Islet of Langerhans (tissue), 1 donor: ENCODE measurements at regions not wholly inside any gene's neighbourhood (a gene's known extent, or its start where the extent isn't known, plus 50 kb on each side); places are given as distances from the start of the nearest gene placed in this dataset.
"Not testable (repeated sequence)": the region's sequence is repeated elsewhere in the genome, so short reads cannot be mapped to it uniquely, and the experiment has no call there.

ENCODE experiments used
- FAIRE-seq: peaks from one replicate; lab custom pipeline; 2011; peaks lifted over from hg19 to GRCh38; lab: Jason Lieb, UNC

DNA sequence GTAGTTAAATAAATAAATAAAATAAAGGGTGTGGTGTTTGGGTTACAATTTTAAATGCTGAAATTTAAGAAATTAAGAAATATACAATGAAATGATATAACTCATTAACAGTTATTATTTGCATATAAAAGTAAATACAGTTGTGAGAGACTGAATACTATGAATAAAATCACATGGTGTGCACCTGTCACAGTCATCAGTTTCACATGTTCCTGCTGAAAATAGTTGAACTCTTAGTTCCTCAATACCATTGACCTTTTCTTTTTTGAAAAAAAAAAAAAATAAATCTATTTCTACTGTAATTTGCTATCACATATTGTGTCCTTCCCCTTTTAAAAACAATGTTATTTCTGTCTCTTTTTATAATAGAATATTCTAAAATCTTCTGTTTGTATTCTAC is 130.9 kb upstream of the CHD1 start:
- FAIRE-seq, result no peak

DNA sequence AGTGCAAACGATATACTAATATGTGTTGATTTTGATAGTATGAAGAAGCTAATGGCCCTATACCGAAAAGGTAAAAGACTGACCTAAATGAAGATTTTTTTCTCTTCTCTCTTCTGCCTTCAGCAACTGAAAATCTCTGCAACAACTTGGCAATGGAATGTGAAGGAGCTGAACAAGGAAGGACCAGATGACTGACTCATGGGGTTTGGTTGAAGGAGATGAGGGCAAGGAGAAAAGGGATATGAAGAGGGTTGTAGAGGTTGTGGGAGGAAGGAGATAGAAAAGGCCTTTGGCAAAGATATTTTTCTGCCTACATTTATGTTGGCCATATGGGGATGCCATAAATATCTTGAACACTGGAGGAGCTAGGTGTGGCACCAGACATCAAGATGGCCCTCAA is 129.7 kb upstream of the CHD1 start:
- no peak for FAIRE-seq

GRCh38 chr5:99054972-99055371 is 126.2 kb upstream of the CHD1 start:
- FAIRE-seq, result no peak

DNA sequence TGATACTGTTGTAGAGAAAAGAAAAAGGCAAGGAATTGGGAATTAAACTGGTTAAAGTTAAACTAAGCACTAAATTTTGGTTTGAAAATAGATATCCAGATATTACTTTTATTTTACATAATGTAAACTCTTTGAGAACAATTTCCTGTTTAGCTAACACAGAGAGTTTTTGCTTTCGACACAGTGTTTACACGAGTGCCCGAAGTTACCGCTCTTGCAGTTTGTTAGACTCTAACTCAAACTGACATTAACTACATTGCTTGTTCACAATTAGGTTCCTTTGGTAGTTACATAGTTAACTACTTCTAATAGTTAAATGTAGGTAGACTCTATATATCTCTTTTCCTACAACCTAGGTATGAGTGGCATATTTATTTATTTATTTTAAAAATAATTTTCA is 117.1 kb upstream of the CHD1 start:
- no peak for FAIRE-seq

- not testable (repeated sequence) for FAIRE-seq
These were observed 114.5 kb upstream of the CHD1 start for GRCh38 chr5:99043257-99043656.

DNA sequence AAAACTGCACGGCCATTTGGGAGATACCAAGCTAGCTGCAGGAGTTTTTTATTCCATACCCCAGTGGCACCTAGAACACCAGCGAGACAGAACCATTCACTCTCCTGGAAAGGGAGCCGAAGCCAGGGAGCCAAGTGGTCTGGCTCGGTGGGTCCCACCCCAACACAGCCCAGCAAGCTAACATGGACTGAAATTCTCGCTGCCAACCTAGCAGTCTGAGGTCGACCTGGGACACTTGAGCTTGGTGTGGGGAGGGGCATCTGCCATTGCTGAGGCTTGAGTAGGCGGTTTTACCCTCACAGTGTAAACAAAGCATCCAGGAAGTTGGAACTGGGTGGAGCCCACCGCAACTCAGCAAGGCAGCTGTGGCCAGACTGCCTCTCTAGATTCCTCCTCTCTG is 108.9 kb upstream of the CHD1 start:
- no peak for FAIRE-seq

DNA sequence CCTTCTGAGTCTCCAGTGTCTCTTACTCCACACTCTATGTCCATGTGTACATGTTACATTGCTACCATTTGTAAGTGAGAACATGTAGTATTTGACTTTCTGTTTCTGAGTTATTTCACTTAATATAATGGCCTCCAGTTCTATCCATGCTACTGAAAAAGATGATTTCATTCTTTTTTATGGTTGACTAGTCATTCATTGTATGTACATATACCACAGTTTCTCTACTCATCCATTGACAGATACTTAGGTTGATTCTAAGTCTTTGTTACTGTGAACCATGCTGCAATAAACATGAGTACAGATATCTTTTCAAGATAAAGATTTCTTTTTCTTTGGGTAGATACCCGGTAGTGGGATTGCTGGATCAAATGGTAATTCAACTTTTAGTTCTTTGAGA is 107.1 kb upstream of the CHD1 start:
- FAIRE-seq, result no peak

GRCh38 chr5:99034336-99034735 is 105.5 kb upstream of the CHD1 start:
- no peak for FAIRE-seq

DNA sequence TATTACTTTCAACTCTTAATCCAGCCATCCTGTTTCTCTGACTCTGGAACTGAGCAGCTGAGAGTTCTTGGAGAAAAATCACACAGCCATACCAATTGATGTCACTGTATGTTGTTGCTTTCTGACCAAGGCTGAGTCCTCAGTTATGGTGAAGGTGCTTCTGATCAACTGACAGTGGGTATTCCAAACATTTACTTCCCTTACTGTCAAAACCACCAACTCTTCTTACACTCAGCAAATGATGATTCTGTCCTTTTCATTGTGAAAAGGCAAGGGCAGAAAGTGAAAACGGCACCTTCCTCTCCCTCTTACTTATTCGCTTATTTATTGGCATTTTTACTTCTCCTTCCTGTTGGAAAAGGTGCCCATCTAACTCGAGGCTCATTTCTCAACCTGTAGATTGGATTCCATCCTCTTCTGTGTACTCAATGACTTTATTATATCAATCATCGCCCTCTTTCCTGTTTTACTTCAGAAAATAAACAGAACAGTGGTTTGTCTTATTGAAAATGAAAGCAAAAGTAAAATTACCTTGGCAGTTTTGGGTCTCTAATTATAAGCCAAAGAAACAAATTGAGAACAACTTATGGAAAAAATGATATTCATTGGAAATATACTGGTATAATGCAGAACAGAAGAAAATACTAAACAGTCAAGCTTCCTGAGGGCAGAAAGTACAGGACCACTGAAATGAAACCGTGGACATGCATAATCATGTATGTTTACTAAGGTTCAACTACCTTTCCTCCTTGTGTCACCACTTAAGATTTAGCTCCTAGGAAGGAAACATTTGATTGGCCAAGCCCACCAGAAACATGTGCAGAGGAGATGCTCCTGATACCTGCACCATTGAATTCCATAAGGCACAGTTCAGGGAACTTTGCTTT is 104.5 kb upstream of the CHD1 start:
- peak; percentile 82 for FAIRE-seq

DNA sequence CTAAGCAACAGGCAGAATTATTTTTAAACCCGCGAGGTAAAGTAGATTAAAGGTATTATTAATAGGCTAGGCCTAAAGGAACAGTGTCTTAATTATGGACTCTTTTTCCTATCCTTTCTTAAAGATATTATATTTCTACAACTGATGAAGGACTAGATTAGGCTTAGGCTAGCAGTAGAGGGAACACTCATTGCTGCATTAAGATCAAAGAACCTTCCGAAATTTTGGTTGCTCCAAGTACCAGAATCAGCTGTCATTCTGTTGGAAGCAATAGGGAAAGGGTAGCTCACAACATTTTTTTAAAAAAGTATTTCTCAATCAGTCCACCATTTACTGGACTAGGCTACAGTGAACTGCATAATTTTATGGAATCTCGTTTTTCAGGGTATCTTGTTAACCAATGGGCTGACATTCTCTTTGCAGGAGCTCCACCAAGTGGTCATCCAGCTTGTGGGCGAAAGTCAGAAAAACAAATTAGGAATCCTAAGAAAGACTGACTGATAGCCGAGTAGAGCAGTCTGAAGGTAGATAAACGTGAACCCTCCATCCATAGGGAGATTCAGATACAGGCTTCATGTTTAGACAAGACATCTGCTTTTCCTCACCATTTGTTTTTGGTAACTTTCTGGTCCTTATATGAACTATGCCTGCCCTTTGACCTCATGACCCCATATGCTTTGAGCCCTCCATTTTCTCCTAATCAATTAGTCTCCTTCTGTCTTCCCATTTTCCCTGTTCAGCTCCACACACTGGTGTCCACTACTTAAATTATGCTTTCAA is 103.6 kb upstream of the CHD1 start:
- FAIRE-seq, result peak; percentile 96

- FAIRE-seq, result no peak
These were observed 102.2 kb upstream of the CHD1 start for GRCh38 chr5:99030906-99031440.

GRCh38 chr5:99029172-99029571 is 100.4 kb upstream of the CHD1 start:
- no peak for FAIRE-seq

DNA sequence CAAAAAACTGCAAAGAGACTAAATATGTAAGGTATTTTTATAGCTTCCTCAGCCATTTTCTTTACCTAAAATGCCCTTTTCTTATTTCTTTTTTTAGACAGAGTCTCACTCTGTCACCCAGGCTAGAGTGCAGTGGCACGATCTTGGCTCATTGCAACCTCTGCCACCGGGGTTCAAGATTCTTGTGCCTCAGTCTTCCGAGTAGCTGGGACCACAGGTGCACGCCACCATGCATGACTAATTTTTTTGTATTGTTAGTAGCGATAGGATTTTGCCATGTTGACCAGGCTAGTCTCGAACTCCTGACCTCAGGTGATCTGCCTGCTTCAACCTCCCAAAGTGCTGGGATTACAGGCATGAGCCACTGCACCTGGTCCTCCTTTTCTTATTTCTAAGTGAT is 99.4 kb upstream of the CHD1 start:
- not testable (repeated sequence) for FAIRE-seq

- peak; percentile 72 for FAIRE-seq
These were observed 96.7 kb upstream of the CHD1 start for GRCh38 chr5:99025298-99026045.

DNA sequence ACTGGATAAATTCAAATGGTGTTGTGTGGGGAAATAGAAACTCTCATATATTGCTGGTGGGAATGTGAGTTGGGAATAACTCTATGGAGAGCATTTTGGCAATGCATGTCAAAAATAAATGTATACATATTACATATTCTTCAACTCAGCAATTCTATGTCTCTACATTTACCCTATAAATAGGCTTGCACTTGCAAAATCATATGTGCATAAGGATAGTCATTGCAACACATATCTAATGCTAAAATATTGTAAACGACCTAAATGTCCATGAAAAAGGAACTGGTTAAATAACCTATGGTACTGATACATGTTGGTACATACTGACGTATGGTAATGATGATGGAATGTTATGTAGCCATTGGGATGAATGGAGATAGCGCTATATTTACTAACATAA is 94.5 kb upstream of the CHD1 start:
- FAIRE-seq, result no peak

- no peak for FAIRE-seq
These were observed 93.4 kb upstream of the CHD1 start for GRCh38 chr5:99022250-99022649.

GRCh38 chr5:99020698-99021048 is 91.9 kb upstream of the CHD1 start:
- no peak for FAIRE-seq

DNA sequence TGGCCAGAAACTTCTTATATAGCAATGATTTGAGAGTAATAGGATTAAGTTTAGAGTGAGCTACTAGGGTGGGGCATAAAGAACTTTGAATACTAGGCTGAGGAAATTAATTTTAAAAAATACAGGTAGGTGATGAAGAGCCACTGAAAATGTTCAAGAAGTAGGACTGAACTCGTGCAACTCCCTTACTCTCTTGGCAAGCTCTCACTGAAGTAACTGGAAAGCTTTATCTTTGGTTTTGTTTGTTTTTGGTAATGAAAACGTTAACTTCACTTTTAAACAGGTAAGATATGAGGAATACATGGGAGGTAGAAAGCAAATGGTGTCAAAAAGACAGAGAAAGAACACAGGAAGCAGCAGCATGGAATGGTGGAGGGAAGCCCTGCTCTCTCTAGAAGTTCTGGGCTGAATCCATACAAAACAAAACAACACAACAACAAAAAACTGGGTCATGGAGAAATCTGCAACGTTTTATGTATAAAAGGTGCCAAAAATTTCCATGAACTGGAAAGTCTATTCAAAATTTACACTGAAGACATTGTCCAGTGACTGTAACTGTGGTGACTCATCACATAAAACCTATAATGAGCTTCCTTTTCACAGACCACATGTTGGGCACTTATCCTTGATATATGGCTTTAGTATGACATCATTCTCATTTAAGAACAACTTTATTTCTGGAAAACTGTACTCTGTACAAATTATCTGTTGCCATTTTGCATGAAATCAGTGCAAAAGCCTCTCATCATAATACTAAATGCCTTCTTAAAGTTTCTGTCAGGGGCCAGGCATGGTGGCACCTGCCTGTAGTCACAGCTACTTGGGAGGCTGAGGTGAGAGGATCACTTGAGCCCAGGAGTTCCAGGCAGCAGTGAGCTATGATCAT is 91.2 kb upstream of the CHD1 start:
- FAIRE-seq, result peak; percentile 79

DNA sequence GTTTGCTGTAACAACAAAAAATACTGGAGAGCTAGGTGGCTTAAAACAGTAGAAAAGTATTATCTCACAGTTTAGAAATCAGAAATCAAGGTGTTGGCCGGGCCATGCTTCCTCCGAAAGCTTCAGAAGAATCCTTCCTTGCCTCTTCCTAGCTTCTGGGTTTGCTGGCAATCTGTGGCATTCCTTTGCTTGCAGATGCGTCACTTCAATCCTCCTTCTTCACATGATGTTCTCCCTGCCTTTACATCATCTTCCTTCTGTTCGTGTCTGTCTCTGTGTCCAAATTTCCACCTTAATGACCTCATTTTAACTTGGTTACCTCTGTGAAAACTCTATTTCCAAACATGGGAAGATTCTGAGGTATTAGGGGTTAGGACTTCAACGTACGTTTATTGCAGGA is 90.4 kb upstream of the CHD1 start:
- FAIRE-seq, result no peak

DNA sequence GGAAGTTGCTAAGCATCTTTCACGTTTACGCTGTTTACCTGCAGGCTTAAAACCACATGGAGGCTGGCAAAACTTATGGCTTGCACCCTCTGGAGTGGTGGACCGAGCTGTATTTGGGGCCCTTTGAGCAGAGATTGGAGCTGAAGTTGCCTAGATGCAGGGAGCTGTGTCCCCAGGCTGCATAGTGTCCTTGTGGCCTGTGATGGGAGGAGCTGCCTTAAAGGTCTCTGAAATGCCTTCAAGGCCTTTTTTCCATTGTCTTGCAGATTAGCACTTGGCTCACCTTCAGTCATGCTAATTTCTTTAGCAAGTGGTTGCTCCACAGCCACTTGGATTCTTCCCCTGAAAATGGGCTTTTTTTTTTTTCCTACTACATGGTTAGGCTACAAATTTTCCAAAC is 81.5 kb upstream of the CHD1 start:
- FAIRE-seq, result no peak

DNA sequence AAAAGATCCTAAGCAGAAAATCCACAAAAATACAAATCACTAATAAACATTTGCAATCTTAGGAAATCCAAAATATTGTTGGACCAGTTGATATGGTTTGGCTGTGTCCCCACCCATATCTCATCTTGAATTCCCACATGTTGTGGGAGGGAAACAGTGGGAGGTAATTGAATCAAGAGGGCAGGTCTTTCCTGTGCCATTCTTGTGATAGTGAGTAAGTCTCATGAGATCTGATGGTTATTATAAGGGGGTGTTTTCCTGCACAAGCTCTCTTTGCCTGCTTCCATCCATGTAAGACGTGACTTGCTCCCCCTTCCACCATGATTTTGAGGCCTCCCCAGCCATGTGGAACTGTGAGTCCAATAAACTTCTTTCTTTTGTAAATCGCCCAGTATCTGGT is 79.2 kb upstream of the CHD1 start:
- FAIRE-seq, result not testable (repeated sequence)

DNA sequence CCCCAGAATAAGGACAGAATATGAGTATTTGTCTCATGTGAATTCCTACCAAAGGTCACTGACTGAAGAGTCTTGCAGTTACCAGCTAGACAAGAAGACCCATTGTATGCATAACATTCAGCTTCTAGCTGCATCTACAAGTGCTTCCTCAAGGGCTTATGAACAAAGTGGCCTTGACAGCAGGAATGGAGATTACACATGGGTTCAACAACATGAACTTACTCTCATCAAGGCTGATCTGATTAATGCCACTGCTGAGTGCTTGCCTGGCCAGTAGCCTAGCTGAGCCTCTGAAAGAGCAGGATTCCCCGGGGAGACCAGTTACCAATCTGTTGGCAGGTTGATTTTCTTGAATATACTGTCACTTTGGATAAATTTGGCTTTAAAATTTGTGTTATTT is 76.7 kb upstream of the CHD1 start:
- FAIRE-seq, result no peak
